ENCODE measurements at regions not wholly inside any gene's neighbourhood (a gene's known extent, or its start where the extent isn't known, plus 50 kb on each side); places are given as distances from the start of the nearest gene placed in this dataset.

GRCh38 chr1:87683196-87683956 lies 354.7 kb downstream of the LMO4 start:
- Mint-ChIP-seq H3K36me3 (ENCODE audit: low read depth) (no peaks in the 10 kb centered on the region), H3K9me3 (peaks cover 5% of the 10 kb centered on the region), H3K27me3 (ENCODE audit: insufficient read depth) (peaks cover 10% of the 10 kb centered on the region), H3K4me3 (no peak overlapping the region), H3K4me1 (peaks cover 20% of the 10 kb centered on the region), H3K27ac (no peak overlapping the region)
- DNase-seq = no peak
- H3K27ac ChIP-seq (ENCODE audit: low read depth, low read length) = no peak overlapping the region
- H3K9ac ChIP-seq (ENCODE audit: extremely low read depth, low read length, poor library complexity, severe bottlenecking) = no peak overlapping the region
- 88 to 98% methylated on average over 4 of the region's 4 CpGs for WGBS, 2 experiments (ENCODE audit: insufficient coverage in 1 of 2, insufficient read length in 1 of 2)
- H3K4me1 ChIP-seq (ENCODE audit: control insufficient read depth, insufficient read depth, low read length) = no peaks in the 10 kb centered on the region
- no peak overlapping the region for H3K4me3 ChIP-seq (ENCODE audit: low read length)
- no peaks in the 10 kb centered on the region for H3K9me3 ChIP-seq (ENCODE audit: control insufficient read depth, low read length)
- H3K36me3 ChIP-seq (ENCODE audit: control insufficient read depth, insufficient read depth, low read length) = no peaks in the 10 kb centered on the region
- H3K27me3 ChIP-seq (ENCODE audit: control insufficient read depth, insufficient read depth, low read length, poor library complexity, severe bottlenecking) = peaks cover 5% of the 10 kb centered on the region
- TF ChIP-seq CTCF (conservative IDR thresholded peaks at IDR 0.05) = no peak

- Mint-ChIP-seq H3K9me3 (peaks cover 5% of the 10 kb centered on the region), H3K27me3 (ENCODE audit: insufficient read depth) (peaks cover 10% of the 10 kb centered on the region), H3K4me1 (peaks cover 20% of the 10 kb centered on the region), H3K27ac (no peak overlapping the region), H3K36me3 (ENCODE audit: low read depth) (no peaks in the 10 kb centered on the region), H3K4me3 (peak overlapping the region; percentile 29)
- DNase-seq = no peak
- no peaks in the 10 kb centered on the region for H3K36me3 ChIP-seq (ENCODE audit: control insufficient read depth, insufficient read depth, low read length)
- TF ChIP-seq CTCF (conservative IDR thresholded peaks at IDR 0.05) = no peak
- H3K9ac ChIP-seq (ENCODE audit: extremely low read depth, low read length, poor library complexity, severe bottlenecking) = no peak overlapping the region
- no peaks in the 10 kb centered on the region for H3K4me1 ChIP-seq (ENCODE audit: control insufficient read depth, insufficient read depth, low read length)
- H3K27ac ChIP-seq (ENCODE audit: low read depth, low read length) = no peak overlapping the region
- peaks cover 5% of the 10 kb centered on the region for H3K27me3 ChIP-seq (ENCODE audit: control insufficient read depth, insufficient read depth, low read length, poor library complexity, severe bottlenecking)
- 57 to 81% methylated on average over 3 to 14 of the region's 14 CpGs for WGBS, 2 experiments (ENCODE audit: insufficient coverage in 1 of 2, insufficient read length in 1 of 2)
- no peaks in the 10 kb centered on the region for H3K9me3 ChIP-seq (ENCODE audit: control insufficient read depth, low read length)
- H3K4me3 ChIP-seq (ENCODE audit: low read length) = no peak overlapping the region
These were observed 355.5 kb downstream of the LMO4 start for GRCh38 chr1:87684194-87684593.

GRCh38 chr1:87684713-87685205 lies 356.1 kb downstream of the LMO4 start:
- Mint-ChIP-seq H3K4me1 (peaks cover 20% of the 10 kb centered on the region), H3K4me3 (peak overlapping the region; percentile 29), H3K27me3 (ENCODE audit: insufficient read depth) (peaks cover 10% of the 10 kb centered on the region), H3K27ac (no peak overlapping the region), H3K36me3 (ENCODE audit: low read depth) (no peaks in the 10 kb centered on the region), H3K9me3 (peaks cover 2% of the 10 kb centered on the region)
- Histone ChIP-seq H3K36me3 (ENCODE audit: control insufficient read depth, insufficient read depth, low read length) (no peaks in the 10 kb centered on the region), H3K4me3 (ENCODE audit: low read length) (no peak overlapping the region), H3K4me1 (ENCODE audit: control insufficient read depth, insufficient read depth, low read length) (no peaks in the 10 kb centered on the region), H3K27ac (ENCODE audit: low read depth, low read length) (peak overlapping the region; percentile 1), H3K9ac (ENCODE audit: extremely low read depth, low read length, poor library complexity, severe bottlenecking) (no peak overlapping the region), H3K27me3 (ENCODE audit: control insufficient read depth, insufficient read depth, low read length, poor library complexity, severe bottlenecking) (peaks cover 5% of the 10 kb centered on the region), H3K9me3 (ENCODE audit: control insufficient read depth, low read length) (no peaks in the 10 kb centered on the region)
- 62% methylated on average over 6 of the region's 6 CpGs; no CpG with 5 or more reads in 1 of the 2 experiments for WGBS, 2 experiments (ENCODE audit: insufficient coverage in 1 of 2, insufficient read length in 1 of 2)
- TF ChIP-seq CTCF (conservative IDR thresholded peaks at IDR 0.05) = no peak
- DNase-seq = no peak
